ENCODE measurements at regions not wholly inside any gene's neighbourhood (a gene's known extent, or its start where the extent isn't known, plus 50 kb on each side); places are given as distances from the start of the nearest gene placed in this dataset.

DNA sequence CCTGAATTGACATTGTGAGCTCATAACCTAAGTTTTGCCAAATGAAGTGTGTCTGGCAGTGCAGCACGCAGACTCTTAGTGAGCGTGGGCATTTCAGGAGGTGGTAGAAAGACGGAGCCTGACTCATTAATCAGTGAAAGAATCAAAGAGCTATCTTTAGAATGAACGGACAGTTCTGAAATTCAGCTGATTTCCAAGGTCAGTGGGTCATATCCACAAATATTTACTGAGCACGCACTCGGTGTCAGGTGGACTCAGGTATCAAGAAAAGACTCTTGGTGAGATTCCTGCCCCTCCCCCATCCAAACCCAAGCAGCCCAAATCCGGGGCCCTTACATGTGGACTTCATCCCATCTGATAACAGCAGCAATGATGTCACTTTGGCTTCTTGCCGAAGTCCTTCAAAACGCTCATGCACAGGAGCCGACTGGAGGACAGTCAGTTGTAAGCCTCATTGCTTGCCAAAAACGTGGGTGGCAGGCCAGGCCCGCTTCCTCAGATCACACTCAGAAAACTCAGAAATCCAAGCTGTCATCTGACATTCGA lies 185.8 kb downstream of the HS3ST3A1 start:
- TF ChIP-seq POLR2AphosphoS5 (IDR thresholded peaks at IDR 0.05; ENCODE audit: low read depth, low read length) (0 out of 2 replicates have a peak, but pooled peaks have one; percentile 46), TAF1 (IDR thresholded peaks at IDR 0.05; ENCODE audit: borderline replicate concordance, insufficient read depth, low read length) (no peak), SIN3A (IDR thresholded peaks at IDR 0.05; ENCODE audit: borderline replicate concordance, insufficient read depth, low read length) (peak; percentile 79; the same call in 1 of the 2 replicates)
- TF ChIP-seq, protein P1, sequence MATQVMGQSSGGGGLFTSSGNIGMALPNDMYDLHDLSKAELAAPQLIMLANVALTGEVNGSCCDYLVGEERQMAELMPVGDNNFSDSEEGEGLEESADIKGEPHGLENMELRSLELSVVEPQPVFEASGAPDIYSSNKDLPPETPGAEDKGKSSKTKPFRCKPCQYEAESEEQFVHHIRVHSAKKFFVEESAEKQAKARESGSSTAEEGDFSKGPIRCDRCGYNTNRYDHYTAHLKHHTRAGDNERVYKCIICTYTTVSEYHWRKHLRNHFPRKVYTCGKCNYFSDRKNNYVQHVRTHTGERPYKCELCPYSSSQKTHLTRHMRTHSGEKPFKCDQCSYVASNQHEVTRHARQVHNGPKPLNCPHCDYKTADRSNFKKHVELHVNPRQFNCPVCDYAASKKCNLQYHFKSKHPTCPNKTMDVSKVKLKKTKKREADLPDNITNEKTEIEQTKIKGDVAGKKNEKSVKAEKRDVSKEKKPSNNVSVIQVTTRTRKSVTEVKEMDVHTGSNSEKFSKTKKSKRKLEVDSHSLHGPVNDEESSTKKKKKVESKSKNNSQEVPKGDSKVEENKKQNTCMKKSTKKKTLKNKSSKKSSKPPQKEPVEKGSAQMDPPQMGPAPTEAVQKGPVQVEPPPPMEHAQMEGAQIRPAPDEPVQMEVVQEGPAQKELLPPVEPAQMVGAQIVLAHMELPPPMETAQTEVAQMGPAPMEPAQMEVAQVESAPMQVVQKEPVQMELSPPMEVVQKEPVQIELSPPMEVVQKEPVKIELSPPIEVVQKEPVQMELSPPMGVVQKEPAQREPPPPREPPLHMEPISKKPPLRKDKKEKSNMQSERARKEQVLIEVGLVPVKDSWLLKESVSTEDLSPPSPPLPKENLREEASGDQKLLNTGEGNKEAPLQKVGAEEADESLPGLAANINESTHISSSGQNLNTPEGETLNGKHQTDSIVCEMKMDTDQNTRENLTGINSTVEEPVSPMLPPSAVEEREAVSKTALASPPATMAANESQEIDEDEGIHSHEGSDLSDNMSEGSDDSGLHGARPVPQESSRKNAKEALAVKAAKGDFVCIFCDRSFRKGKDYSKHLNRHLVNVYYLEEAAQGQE (IDR thresholded peaks at IDR 0.05; ENCODE audit: insufficient read depth in 1 of 2, low read depth in 2 of 2, low read length in 2 of 2), result peak in 1 of 2 experiments; percentile 64; a peak in 2 of 4 replicates
